Prostate gland (tissue), 2 donors: ENCODE measurements at regions not wholly inside any gene's neighbourhood (a gene's known extent, or its start where the extent isn't known, plus 50 kb on each side); places are given as distances from the start of the nearest gene placed in this dataset.
A peak's percentile ranks its signal among the peaks of the same experiment; 100 is the strongest.
"Not testable (repeated sequence)": the region's sequence is repeated elsewhere in the genome, so short reads cannot be mapped to it uniquely, and the experiment has no call there.

ENCODE experiments used
- DNase-seq: peaks from one replicate; pipeline ENCODE4 v3.0.0-alpha.2; 2019; ENCODE audit warnings: low spot score
- H3K27ac ChIP-seq, 2 donors: fragments of 200-600 bp; sonication (generic); 2 replicates each; pipeline ENCODE4 v1.5.1; 2017 to 2019
- H3K27me3 ChIP-seq: fragments of 200-600 bp; sonication (generic); replicated peaks from 2 replicates; pipeline ENCODE4 v1.5.1; 2019; ENCODE audit not compliant: insufficient read depth
- H3K36me3 ChIP-seq, 2 donors: fragments of 200-600 bp; sonication (generic); 1 replicate in 1 of 2; 2 replicates in 1 of 2; pipeline versions ENCODE4 v1.5.1 to v1.8.1; 2017 to 2019
- H3K4me1 ChIP-seq: fragments of 200-600 bp; sonication (generic); replicated peaks from 2 replicates; pipeline ENCODE4 v1.5.1; 2019
- H3K4me3 ChIP-seq, 2 donors: fragments of 200-600 bp; sonication (generic); 2 replicates each; pipeline ENCODE4 v1.5.1; 2017 to 2019
- H3K9me3 ChIP-seq: fragments of 200-600 bp; sonication (generic); 2 replicates; pipeline ENCODE4 v1.5.1; 2017
- POLR2A ChIP-seq: fragments of 450-650 bp; IDR thresholded peaks from one replicate; pipeline ENCODE4 v1.6.1; 2016; ENCODE audit warnings: antibody characterized with exemption, mild to moderate bottlenecking
- POLR2AphosphoS5 ChIP-seq: sonication (generic); formaldehyde crosslinking; IDR thresholded peaks from one replicate; pipeline ENCODE4 v1.6.1; 2017; ENCODE audit warnings: antibody characterized with exemption
- WGBS: methylation state at CpG from one replicate; pipeline ENCODE4 v1.1.5; 2018; 5-methylcytosine and 5-hydroxymethylcytosine counted together
- intact Hi-C: fragments of 100-400 bp; cut with DNase I; formaldehyde crosslinking; loops from one replicate; pipeline ENCODE4 v1.14.2; 2022
- TF ChIP-seq, protein P1 (sequence below), 4 experiments: fragments of 200-600 bp in 2 of 4; fragments of 450-650 bp in 2 of 4; sonication (generic) in 2 of 4; IDR thresholded peaks; 1 replicate in 3 of 4; 2 replicates in 1 of 4; pipeline ENCODE4 v1.5.1; 2016 to 2019; ENCODE audit warnings: antibody characterized with exemption in 4 of 4, mild to moderate bottlenecking in 2 of 4, moderate library complexity in 2 of 4

DNA sequence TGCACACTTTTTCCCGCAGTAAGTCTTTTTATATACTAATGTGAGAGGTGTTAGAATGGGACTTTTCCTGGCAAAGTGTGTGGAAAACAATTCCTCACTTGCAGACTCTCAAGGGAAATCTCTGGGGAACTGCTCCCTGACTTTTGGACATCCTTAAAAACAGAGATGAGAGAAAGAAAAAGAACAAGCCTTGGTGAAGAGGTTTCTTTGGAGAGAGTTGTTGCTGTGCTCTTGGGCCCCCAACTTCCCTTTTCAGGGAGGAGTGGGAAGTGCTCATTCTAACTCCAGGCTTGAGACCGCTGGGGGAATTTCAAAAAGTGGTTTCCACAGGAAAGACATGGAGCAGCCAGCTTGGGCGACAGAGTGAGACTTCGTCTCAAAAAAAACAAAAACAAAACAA, 142.6 kb upstream of the SPRED2 start:
- no peak for DNase-seq
- H3K27me3 ChIP-seq: no peaks in the 10 kb centered on the region
- TF ChIP-seq POLR2A (no peak), POLR2AphosphoS5 (no peak)
- TF ChIP-seq, protein P1, sequence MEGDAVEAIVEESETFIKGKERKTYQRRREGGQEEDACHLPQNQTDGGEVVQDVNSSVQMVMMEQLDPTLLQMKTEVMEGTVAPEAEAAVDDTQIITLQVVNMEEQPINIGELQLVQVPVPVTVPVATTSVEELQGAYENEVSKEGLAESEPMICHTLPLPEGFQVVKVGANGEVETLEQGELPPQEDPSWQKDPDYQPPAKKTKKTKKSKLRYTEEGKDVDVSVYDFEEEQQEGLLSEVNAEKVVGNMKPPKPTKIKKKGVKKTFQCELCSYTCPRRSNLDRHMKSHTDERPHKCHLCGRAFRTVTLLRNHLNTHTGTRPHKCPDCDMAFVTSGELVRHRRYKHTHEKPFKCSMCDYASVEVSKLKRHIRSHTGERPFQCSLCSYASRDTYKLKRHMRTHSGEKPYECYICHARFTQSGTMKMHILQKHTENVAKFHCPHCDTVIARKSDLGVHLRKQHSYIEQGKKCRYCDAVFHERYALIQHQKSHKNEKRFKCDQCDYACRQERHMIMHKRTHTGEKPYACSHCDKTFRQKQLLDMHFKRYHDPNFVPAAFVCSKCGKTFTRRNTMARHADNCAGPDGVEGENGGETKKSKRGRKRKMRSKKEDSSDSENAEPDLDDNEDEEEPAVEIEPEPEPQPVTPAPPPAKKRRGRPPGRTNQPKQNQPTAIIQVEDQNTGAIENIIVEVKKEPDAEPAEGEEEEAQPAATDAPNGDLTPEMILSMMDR (IDR thresholded peaks at IDR 0.05): no peak
- H3K36me3 ChIP-seq: no peaks in the 10 kb centered on the region
- H3K27ac ChIP-seq: no peak overlapping the region
- no peaks in the 10 kb centered on the region for H3K9me3 ChIP-seq
- H3K4me1 ChIP-seq: no peaks in the 10 kb centered on the region
- 68% methylated on average over 4 of the region's 4 CpGs for WGBS
- intact Hi-C loops: no loop called here
- H3K4me3 ChIP-seq: no peak overlapping the region

DNA sequence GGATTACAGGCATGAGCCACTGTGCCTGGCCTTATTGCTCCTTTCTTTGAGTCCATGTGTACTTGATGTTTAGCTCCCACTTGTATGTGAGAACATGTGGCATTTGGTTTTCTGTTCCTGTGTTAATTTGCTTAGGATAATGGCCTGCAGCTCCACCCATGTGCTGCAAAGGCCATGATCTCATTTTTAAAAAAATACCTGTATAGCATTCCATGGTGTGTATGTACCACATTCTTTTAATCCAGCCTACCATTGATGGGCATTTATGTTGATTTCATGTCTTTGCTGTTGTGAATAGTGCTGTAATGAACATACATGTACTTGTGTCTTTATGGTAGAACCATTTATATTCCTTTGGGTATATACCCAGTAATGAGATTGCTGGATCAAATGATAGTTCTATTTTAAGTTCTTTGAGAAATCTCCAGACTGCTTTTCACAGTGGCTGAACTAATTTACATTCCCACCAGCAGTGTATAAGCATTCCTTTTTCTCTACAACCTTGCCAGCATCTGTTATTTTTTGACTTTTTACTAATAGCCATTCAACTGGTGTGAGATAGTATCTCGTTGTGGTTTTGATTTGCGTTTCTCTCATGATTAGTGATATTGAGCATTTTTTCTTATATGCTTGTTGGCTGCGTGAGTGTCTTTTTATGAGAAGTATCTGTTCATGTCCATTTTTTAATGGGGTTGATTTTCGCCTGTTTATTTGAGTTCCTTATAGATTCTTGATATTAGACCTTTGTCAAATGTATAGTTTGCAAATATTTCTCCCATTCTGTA, 136.4 kb upstream of the SPRED2 start:
- H3K36me3 ChIP-seq, H3K9me3 ChIP-seq, H3K4me1 ChIP-seq, intact Hi-C loops, DNase-seq, H3K4me3 ChIP-seq, H3K27me3 ChIP-seq, H3K27ac ChIP-seq: not testable (repeated sequence)
- WGBS: 53% methylated on average over 4 of the region's 4 CpGs

GRCh38 chr2:65566617-65567016, 134.2 kb upstream of the SPRED2 start:
- Histone ChIP-seq H3K27me3 (no peaks in the 10 kb centered on the region), H3K9me3 (no peaks in the 10 kb centered on the region), H3K36me3 (no peaks in the 10 kb centered on the region), H3K4me3 (no peak overlapping the region), H3K27ac (no peak overlapping the region), H3K4me1 (no peaks in the 10 kb centered on the region)
- DNase-seq: peak; percentile 46
- TF ChIP-seq POLR2AphosphoS5 (no peak), POLR2A (no peak)
- TF ChIP-seq, protein P1 (IDR thresholded peaks at IDR 0.05): no peak
- intact Hi-C loops: no loop called here
- WGBS: 31% methylated on average over 9 of the region's 9 CpGs

DNA sequence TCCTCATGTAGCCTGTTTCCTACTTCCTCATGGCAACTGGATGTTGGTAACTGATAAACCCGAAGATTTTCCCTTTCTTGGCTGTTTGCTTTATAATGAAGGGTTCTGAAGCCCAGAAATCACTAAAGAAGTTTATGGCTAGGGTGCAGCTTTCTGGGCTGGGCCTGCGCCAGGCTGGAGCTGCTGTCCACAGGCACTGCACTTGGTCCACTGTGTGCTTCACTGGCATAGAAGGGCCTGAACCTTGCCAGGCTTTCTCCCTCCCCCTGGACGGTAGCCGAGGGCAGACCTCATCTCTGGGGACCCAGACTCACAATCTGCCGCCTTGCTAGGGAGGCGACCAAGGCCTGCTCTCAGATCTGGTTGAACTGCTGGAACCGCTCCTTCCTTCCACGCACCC, 133.3 kb upstream of the SPRED2 start:
- H3K27me3 ChIP-seq: no peaks in the 10 kb centered on the region
- H3K27ac ChIP-seq: no peak overlapping the region
- intact Hi-C loops: no loop called here
- no peaks in the 10 kb centered on the region for H3K36me3 ChIP-seq
- TF ChIP-seq, protein P1 (IDR thresholded peaks at IDR 0.05): no peak
- TF ChIP-seq POLR2AphosphoS5 (no peak), POLR2A (no peak)
- no peak overlapping the region for H3K4me3 ChIP-seq
- DNase-seq: no peak
- no peaks in the 10 kb centered on the region for H3K4me1 ChIP-seq
- H3K9me3 ChIP-seq: no peaks in the 10 kb centered on the region
- WGBS: 74% methylated on average over 8 of the region's 8 CpGs

GRCh38 chr2:65564299-65564698, 131.9 kb upstream of the SPRED2 start:
- Histone ChIP-seq H3K4me3 (no peak overlapping the region), H3K9me3 (no peaks in the 10 kb centered on the region), H3K27ac (no peak overlapping the region), H3K27me3 (no peaks in the 10 kb centered on the region), H3K36me3 (no peaks in the 10 kb centered on the region), H3K4me1 (no peaks in the 10 kb centered on the region)
- TF ChIP-seq, protein P1 (IDR thresholded peaks at IDR 0.05): no peak
- TF ChIP-seq POLR2AphosphoS5 (no peak), POLR2A (no peak)
- intact Hi-C loops: no loop called here
- 89% methylated on average over 4 of the region's 4 CpGs for WGBS
- DNase-seq: no peak
